Panc1 (cell line): ENCODE measurements at regions not wholly inside any gene's neighbourhood (a gene's known extent, or its start where the extent isn't known, plus 50 kb on each side); places are given as distances from the start of the nearest gene placed in this dataset.

Source experiments
- ATAC-seq: fragments of 200-7000 bp; cut with Tn5 transposase; 2 replicates; pipeline ENCODE4 v1.9.1; 2020; ENCODE audit warnings: mild to moderate bottlenecking, moderate library complexity
- BruUV-seq: library from RNA; stranded (reverse); fragments of 400-500 nt; replicated peaks from 2 replicates; lab custom pipeline; 2021; lab: Mats Ljungman, UMichigan
- CTCF ChIA-PET: fragments of 300-600 bp; sonication (Branson Sonifier 250); formaldehyde crosslinking; loops from one replicate; lab custom pipeline; 2022; ENCODE audit warnings: antibody characterized with exemption; lab: Charles Lee
- POLR2A ChIA-PET: fragments of 300-600 bp; sonication (Branson Sonifier 250); formaldehyde crosslinking; loops from one replicate; lab custom pipeline; 2022; ENCODE audit warnings: antibody characterized with exemption; lab: Charles Lee
- DNase-seq: peaks from one replicate; pipeline ENCODE4 v3.0.0-alpha.2; 2010; ENCODE audit warnings: low read depth, low spot score
- H3K27ac ChIP-seq: 2 replicates; pipeline ENCODE4 v1.5.1; 2011; ENCODE audit warnings: mild to moderate bottlenecking, low read length, inconsistent platforms
- H3K27me3 ChIP-seq: fragments of 200-500 bp; sonication (Bioruptor generic); 2 replicates; pipeline ENCODE4 v1.6.0; 2014; ENCODE audit warnings: low read length, inconsistent platforms; ENCODE audit not compliant: control insufficient read depth, insufficient read depth
- H3K36me3 ChIP-seq: fragments of 200-500 bp; sonication (Bioruptor generic); 2 replicates; pipeline ENCODE4 v1.5.1; 2014; ENCODE audit warnings: inconsistent platforms, mild to moderate bottlenecking, low read length, moderate library complexity; ENCODE audit not compliant: control insufficient read depth, insufficient read depth
- H3K4me1 ChIP-seq: 2 replicates; pipeline ENCODE4 v1.5.1; 2011; ENCODE audit warnings: inconsistent platforms, mild to moderate bottlenecking, low read length, moderate library complexity; ENCODE audit not compliant: control insufficient read depth, insufficient read depth
- H3K4me3 ChIP-seq, 2 experiments: 2 replicates each; pipeline ENCODE4 v1.5.1; 2011 to 2012; ENCODE audit warnings: low read depth in 2 of 2, low read length in 2 of 2, mild to moderate bottlenecking in 2 of 2, inconsistent platforms in 1 of 2, moderate library complexity in 1 of 2
- H3K9me3 ChIP-seq: fragments of 200-500 bp; sonication (Bioruptor generic); 2 replicates; pipeline ENCODE4 v1.5.1; 2014; ENCODE audit warnings: low read depth, mild to moderate bottlenecking, inconsistent platforms, low read length, moderate library complexity; ENCODE audit not compliant: control insufficient read depth, insufficient read depth
- POLR2AphosphoS5 ChIP-seq: IDR thresholded peaks from 2 replicates; pipeline ENCODE4 v1.6.1; 2012; ENCODE audit warnings: mild to moderate bottlenecking, low read depth, low read length, moderate library complexity
- REST ChIP-seq, 2 experiments: IDR thresholded peaks; 2 replicates each; pipeline ENCODE4 v1.6.1; 2011 to 2012; ENCODE audit warnings: low read depth in 2 of 2, control low read depth in 1 of 2, low read length in 1 of 2, mild to moderate bottlenecking in 1 of 2, moderate library complexity in 1 of 2; ENCODE audit not compliant: insufficient read depth in 1 of 2
- SIN3A ChIP-seq: IDR thresholded peaks from 2 replicates; pipeline ENCODE4 v1.6.1; 2012; ENCODE audit warnings: low read depth, mild to moderate bottlenecking, low read length, moderate library complexity, borderline replicate concordance; ENCODE audit not compliant: insufficient read depth
- TCF7L2 ChIP-seq: IDR thresholded peaks from 2 replicates; pipeline ENCODE4 v1.6.1; 2011; ENCODE audit warnings: mild to moderate bottlenecking, low read depth, low read length, inconsistent platforms
- in situ Hi-C: cut with HindIII; loops from 2 replicates; pipeline ENCODE4 v1.10.0; 2016; ENCODE audit warnings: low sequenced_read_pairs, low pct_unique_long_range_greater_than_20kb
- intact Hi-C: fragments of 100-400 bp; cut with micrococcal nuclease; formaldehyde crosslinking; loops from one replicate; pipeline ENCODE4 v1.10.0; 2022; ENCODE audit not compliant: unreplicated experiment
- TF ChIP-seq, protein P1 (sequence below): fragments of 450-650 bp; IDR thresholded peaks from 2 replicates; pipeline ENCODE4 v1.5.1; 2017; ENCODE audit warnings: mild to moderate bottlenecking

GRCh38 chr7:94284104-94284503 is 110.6 kb upstream of the COL1A2 start:
- ChIA-PET CTCF (no interaction called here), POLR2A (no interaction called here)
- ATAC-seq (no peak), DNase-seq (no peak)
- TF ChIP-seq, protein P1, sequence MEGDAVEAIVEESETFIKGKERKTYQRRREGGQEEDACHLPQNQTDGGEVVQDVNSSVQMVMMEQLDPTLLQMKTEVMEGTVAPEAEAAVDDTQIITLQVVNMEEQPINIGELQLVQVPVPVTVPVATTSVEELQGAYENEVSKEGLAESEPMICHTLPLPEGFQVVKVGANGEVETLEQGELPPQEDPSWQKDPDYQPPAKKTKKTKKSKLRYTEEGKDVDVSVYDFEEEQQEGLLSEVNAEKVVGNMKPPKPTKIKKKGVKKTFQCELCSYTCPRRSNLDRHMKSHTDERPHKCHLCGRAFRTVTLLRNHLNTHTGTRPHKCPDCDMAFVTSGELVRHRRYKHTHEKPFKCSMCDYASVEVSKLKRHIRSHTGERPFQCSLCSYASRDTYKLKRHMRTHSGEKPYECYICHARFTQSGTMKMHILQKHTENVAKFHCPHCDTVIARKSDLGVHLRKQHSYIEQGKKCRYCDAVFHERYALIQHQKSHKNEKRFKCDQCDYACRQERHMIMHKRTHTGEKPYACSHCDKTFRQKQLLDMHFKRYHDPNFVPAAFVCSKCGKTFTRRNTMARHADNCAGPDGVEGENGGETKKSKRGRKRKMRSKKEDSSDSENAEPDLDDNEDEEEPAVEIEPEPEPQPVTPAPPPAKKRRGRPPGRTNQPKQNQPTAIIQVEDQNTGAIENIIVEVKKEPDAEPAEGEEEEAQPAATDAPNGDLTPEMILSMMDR: no peak
- TF ChIP-seq REST (IDR thresholded peaks at IDR 0.05; ENCODE audit: insufficient read depth in 1 of 2, low read depth in 2 of 2, low read length in 1 of 2) (no peak), TCF7L2 (no peak), SIN3A (no peak), POLR2AphosphoS5 (no peak)
- Histone ChIP-seq H3K27ac (no peak overlapping the region), H3K9me3 (no peaks in the 10 kb centered on the region), H3K27me3 (peaks cover 3% of the 10 kb centered on the region), H3K36me3 (no peaks in the 10 kb centered on the region), H3K4me1 (no peaks in the 10 kb centered on the region), H3K4me3 (no peak overlapping the region)
- no TSS peak for BruUV-seq
- in situ Hi-C loops: no loop called here
- intact Hi-C loops: no loop called here

GRCh38 chr7:94286111-94286510 is 108.6 kb upstream of the COL1A2 start:
- no TSS peak for BruUV-seq
- intact Hi-C loops: loop anchor here (5.0 kb wide), 1 partner anchor 111 kb away; no protein-coding TSS in a partner anchor
- Histone ChIP-seq H3K27ac (no peak overlapping the region), H3K27me3 (peaks cover 3% of the 10 kb centered on the region; the same call in 1 of the 2 replicates), H3K4me3 (no peak overlapping the region), H3K36me3 (no peaks in the 10 kb centered on the region), H3K4me1 (no peaks in the 10 kb centered on the region), H3K9me3 (no peaks in the 10 kb centered on the region)
- ChIA-PET CTCF (no interaction called here), POLR2A (no interaction called here)
- no peak for TF ChIP-seq SIN3A
- TF ChIP-seq REST (IDR thresholded peaks at IDR 0.05; ENCODE audit: insufficient read depth in 1 of 2, low read depth in 2 of 2, low read length in 1 of 2): no peak
- no peak for TF ChIP-seq POLR2AphosphoS5
- no peak for TF ChIP-seq TCF7L2
- TF ChIP-seq, protein P1: no peak
- ATAC-seq: no peak
- DNase-seq: no peak
- in situ Hi-C loops: no loop called here
